H9 (cell line): ENCODE measurements at regions not wholly inside any gene's neighbourhood (a gene's known extent, or its start where the extent isn't known, plus 50 kb on each side); places are given as distances from the start of the nearest gene placed in this dataset.

ENCODE experiments used
- DNase-seq: peaks from one replicate; pipeline ENCODE4 v3.0.0-alpha.2; 2017
- H2AFZ ChIP-seq: one replicate; pipeline ENCODE4 v1.6.1; 2013; ENCODE audit warnings: mild to moderate bottlenecking, low read length, control low read depth, moderate library complexity
- H2AK5ac ChIP-seq: 2 replicates; pipeline ENCODE4 v1.6.1; 2013; ENCODE audit warnings: low read length, control low read depth, mixed read lengths; ENCODE audit not compliant: insufficient read length
- H2BK120ac ChIP-seq: one replicate; pipeline ENCODE4 v1.6.1; 2013; ENCODE audit warnings: low read depth, mild to moderate bottlenecking, low read length, control low read depth, inconsistent platforms; ENCODE audit not compliant: poor library complexity, severe bottlenecking
- H2BK12ac ChIP-seq: 2 replicates; pipeline ENCODE4 v1.6.1; 2013; ENCODE audit warnings: low read length, control low read depth, mixed read lengths, low read depth; ENCODE audit not compliant: insufficient read length
- H2BK15ac ChIP-seq: 2 replicates; pipeline ENCODE4 v1.6.1; 2013; ENCODE audit warnings: low read depth, low read length, control low read depth
- H2BK20ac ChIP-seq: one replicate; pipeline ENCODE4 v1.6.1; 2013; ENCODE audit warnings: low read depth, mild to moderate bottlenecking, low read length, control low read depth, inconsistent platforms; ENCODE audit not compliant: poor library complexity, severe bottlenecking
- H2BK5ac ChIP-seq: 2 replicates; pipeline ENCODE4 v1.6.1; 2013; ENCODE audit warnings: low read length, control low read depth, mixed read lengths; ENCODE audit not compliant: insufficient read length
- H3K14ac ChIP-seq: 2 replicates; pipeline ENCODE4 v1.6.1; 2013; ENCODE audit warnings: low read length, control low read depth; ENCODE audit not compliant: insufficient read depth
- H3K18ac ChIP-seq: 2 replicates; pipeline ENCODE4 v1.6.1; 2013; ENCODE audit warnings: low read depth, mild to moderate bottlenecking, mixed read lengths, low read length, control low read depth; ENCODE audit not compliant: insufficient read length
- H3K23ac ChIP-seq: 2 replicates; pipeline ENCODE4 v1.6.1; 2013; ENCODE audit warnings: low read length, control low read depth, mixed read lengths, low read depth; ENCODE audit not compliant: insufficient read length
- H3K23me2 ChIP-seq: 2 replicates; pipeline ENCODE4 v1.6.1; 2013; ENCODE audit warnings: low read depth, mild to moderate bottlenecking, mixed read lengths, low read length, control low read depth; ENCODE audit not compliant: insufficient read length, poor library complexity, severe bottlenecking
- H3K27ac ChIP-seq: 2 replicates; pipeline ENCODE4 v1.5.1; 2013; ENCODE audit warnings: low read length, control low read depth, mixed read lengths, low read depth; ENCODE audit not compliant: insufficient read length
- H3K27me3 ChIP-seq: 2 replicates; pipeline ENCODE4 v1.6.1; 2013; ENCODE audit warnings: low read length, control low read depth, inconsistent platforms; ENCODE audit not compliant: insufficient read depth
- H3K4ac ChIP-seq: 2 replicates; pipeline ENCODE4 v1.6.1; 2013; ENCODE audit warnings: low read depth, mild to moderate bottlenecking, control low read depth, inconsistent platforms, low read length, moderate library complexity
- H3K4me1 ChIP-seq: 2 replicates; pipeline ENCODE4 v1.6.1; 2013; ENCODE audit warnings: low read length, control low read depth, inconsistent platforms; ENCODE audit not compliant: insufficient read depth
- H3K4me2 ChIP-seq: 2 replicates; pipeline ENCODE4 v1.6.1; 2013; ENCODE audit warnings: low read length, control low read depth, mixed read lengths; ENCODE audit not compliant: insufficient read length, insufficient read depth
- H3K56ac ChIP-seq: 2 replicates; pipeline ENCODE4 v1.6.1; 2013; ENCODE audit warnings: low read depth, mild to moderate bottlenecking, mixed read lengths, low read length, control low read depth; ENCODE audit not compliant: insufficient read length
- H3K79me1 ChIP-seq: 2 replicates; pipeline ENCODE4 v1.6.1; 2013; ENCODE audit warnings: low read depth, mild to moderate bottlenecking, moderate library complexity, low read length, control low read depth, inconsistent platforms; ENCODE audit not compliant: insufficient read depth, poor library complexity, severe bottlenecking
- H3K79me2 ChIP-seq: 2 replicates; pipeline ENCODE4 v1.6.1; 2013; ENCODE audit warnings: low read length, control low read depth, inconsistent platforms; ENCODE audit not compliant: insufficient read depth
- H3K9ac ChIP-seq: 2 replicates; pipeline ENCODE4 v1.6.1; 2013; ENCODE audit warnings: low read length, control low read depth, mixed read lengths; ENCODE audit not compliant: insufficient read length; ENCODE audit errors: extremely low read depth
- H3K9me3 ChIP-seq: one replicate; pipeline ENCODE4 v1.6.1; 2013; ENCODE audit warnings: low read depth, low read length, inconsistent platforms; ENCODE audit not compliant: control insufficient read depth
- H3T11ph ChIP-seq: one replicate; pipeline ENCODE4 v1.6.1; 2013; ENCODE audit warnings: mild to moderate bottlenecking, low read length, control low read depth, inconsistent platforms
- H4K20me1 ChIP-seq: one replicate; pipeline ENCODE4 v1.6.1; 2013; ENCODE audit not compliant: control insufficient read depth, insufficient read length, insufficient read depth
- H4K5ac ChIP-seq: 2 replicates; pipeline ENCODE4 v1.6.1; 2013; ENCODE audit warnings: low read depth, mild to moderate bottlenecking, mixed read lengths, low read length, control low read depth; ENCODE audit not compliant: insufficient read length
- H4K8ac ChIP-seq: replicated peaks from 2 replicates; pipeline ENCODE4 v1.6.1; 2013; ENCODE audit warnings: low read length, control low read depth, mixed read lengths, low read depth; ENCODE audit not compliant: insufficient read length
- H4K91ac ChIP-seq: 2 replicates; pipeline ENCODE4 v1.6.1; 2013; ENCODE audit warnings: low read depth, mild to moderate bottlenecking, moderate library complexity, mixed read lengths, low read length, control low read depth; ENCODE audit not compliant: insufficient read length
- H3K27ac Mint-ChIP-seq, 3 experiments: 2 replicates in 2 of 3; 3 replicates in 1 of 3; pipeline ENCODE4 v1.8.0; 2020 to 2021; ENCODE audit warnings: mixed read lengths in 3 of 3, mild to moderate bottlenecking in 1 of 3, moderate library complexity in 1 of 3
- H3K27me3 Mint-ChIP-seq: 2 replicates; pipeline ENCODE4 v1.8.0; 2021; ENCODE audit warnings: low read depth, mild to moderate bottlenecking, moderate library complexity, mixed read lengths
- H3K36me3 Mint-ChIP-seq, 3 experiments: 2 replicates in 2 of 3; 3 replicates in 1 of 3; pipeline ENCODE4 v1.8.0; 2020 to 2021; ENCODE audit warnings: low read depth in 3 of 3, mixed read lengths in 3 of 3; ENCODE audit not compliant: insufficient read depth in 1 of 3
- H3K4me1 Mint-ChIP-seq, 2 experiments: 2 replicates each; pipeline ENCODE4 v1.8.0; 2020; ENCODE audit warnings: mixed read lengths in 2 of 2
- H3K4me3 Mint-ChIP-seq, 2 experiments: 2 replicates in 1 of 2; 3 replicates in 1 of 2; pipeline ENCODE4 v1.8.0; 2020 to 2021; ENCODE audit warnings: mild to moderate bottlenecking in 2 of 2, mixed read lengths in 2 of 2, moderate library complexity in 1 of 2
- H3K9me3 Mint-ChIP-seq, 2 experiments: 2 replicates in 1 of 2; 3 replicates in 1 of 2; pipeline ENCODE4 v1.8.0; 2020; ENCODE audit warnings: mild to moderate bottlenecking in 2 of 2, mixed read lengths in 2 of 2, moderate library complexity in 1 of 2
- CTCF ChIP-seq: fragments of 200-600 bp; sonication (generic); conservative IDR thresholded peaks from 3 replicates; pipeline ENCODE4 v1.8.0; 2021; ENCODE audit warnings: antibody characterized with exemption, mild to moderate bottlenecking
- WGBS: extraction: QIAGEN DNeasy Blood & Tissue Kit; methylation state at CpG from one replicate; pipeline ENCODE4 v1.1.7; 2013; ENCODE audit warnings: missing lambda C conversion rate, low lambda C conversion rate, mixed read lengths; ENCODE audit not compliant: insufficient read length; ENCODE audit errors: extremely low coverage; 5-methylcytosine and 5-hydroxymethylcytosine counted together

DNA sequence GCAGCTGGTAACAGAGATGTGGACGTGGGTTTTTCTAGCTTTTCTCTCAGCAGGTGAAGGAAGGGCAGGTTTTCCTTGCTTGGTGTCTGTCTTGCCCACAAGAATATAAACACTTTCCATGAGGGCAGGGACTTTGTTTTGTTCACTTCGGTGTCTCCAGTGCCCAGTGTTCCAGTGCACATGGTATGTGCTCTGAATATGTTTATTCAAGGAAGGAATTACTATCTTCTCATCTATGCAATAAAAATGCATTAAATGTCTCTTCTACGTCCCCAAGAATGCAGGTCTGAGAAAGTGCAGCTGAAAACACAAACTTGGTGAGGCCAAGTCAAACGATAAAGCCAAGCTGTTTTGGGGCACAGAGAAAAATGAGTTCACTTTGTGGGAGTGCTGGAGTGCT, 56.3 kb upstream of the PLET1 start:
- Histone ChIP-seq H3K9ac (no peak overlapping the region), H4K5ac (no peak overlapping the region), H2BK120ac (no peak overlapping the region), H2AFZ (no peak overlapping the region), H3K4ac (no peak overlapping the region), H3K56ac (no peak overlapping the region), H3K23ac (no peak overlapping the region), H2AK5ac (no peak overlapping the region), H3K79me1 (no peaks in the 10 kb centered on the region), H3K27me3 (no peaks in the 10 kb centered on the region), H3K9me3 (no peaks in the 10 kb centered on the region), H3K23me2 (no peaks in the 10 kb centered on the region), H2BK12ac (no peak overlapping the region), H3T11ph (no peak overlapping the region), H3K14ac (no peak overlapping the region), H3K4me2 (no peak overlapping the region), H4K8ac (no peak overlapping the region), H2BK20ac (no peak overlapping the region), H3K4me1 (peaks cover under 1% of the 10 kb centered on the region; the same call in 1 of the 2 replicates), H2BK15ac (no peak overlapping the region), H3K27ac (no peak overlapping the region), H2BK5ac (no peak overlapping the region), H4K20me1 (no peaks in the 10 kb centered on the region), H4K91ac (no peak overlapping the region), H3K18ac (no peak overlapping the region), H3K79me2 (no peaks in the 10 kb centered on the region)
- Mint-ChIP-seq H3K27ac (no peak overlapping the region), H3K4me3 (no peak overlapping the region), H3K9me3 (peaks cover 3 to 4% of the 10 kb centered on the region in 2 experiments; a peak in 2 of 5 replicates), H3K4me1 (peaks cover 12 to 21% of the 10 kb centered on the region in 2 experiments), H3K36me3 (peaks cover 0 to 3% (median 0%) of the 10 kb centered on the region in 3 experiments; a peak in 2 of 7 replicates), H3K27me3 (peaks cover 5% of the 10 kb centered on the region)
- no CpG with 5 or more reads among the region's 4 CpGs for WGBS
- no peak for TF ChIP-seq CTCF
- DNase-seq = no peak
